ENCODE measurements at regions not wholly inside any gene's neighbourhood (a gene's known extent, or its start where the extent isn't known, plus 50 kb on each side); places are given as distances from the start of the nearest gene placed in this dataset.

GRCh38 chr4:126065016-126065415 lies 750.3 kb downstream of the FAT4 start:
- POLR2A ChIA-PET, result no interaction called here
- Mint-ChIP-seq H3K27ac (no peak overlapping the region), H3K27me3 (ENCODE audit: low read depth) (no peaks in the 10 kb centered on the region), H3K9me3 (peaks cover 18% of the 10 kb centered on the region; the same call in 1 of the 2 replicates), H3K4me1 (peaks cover 5% of the 10 kb centered on the region; the same call in 1 of the 2 replicates), H3K4me3 (no peak overlapping the region), H3K36me3 (no peaks in the 10 kb centered on the region)
- ATAC-seq, result peak; percentile 81
- CTCF ChIA-PET, result no interaction called here
- DNase-seq (ENCODE audit: low spot score), result no peak
- TF ChIP-seq NFYB (CRISPR knock-in tag; conservative IDR thresholded peaks at IDR 0.05; ENCODE audit: low read depth), result no peak
- TF ChIP-seq USF2 (CRISPR knock-in tag; IDR thresholded peaks at IDR 0.05), result no peak
- no peak for TF ChIP-seq CREM (CRISPR knock-in tag; IDR thresholded peaks at IDR 0.05)
- TF ChIP-seq CTCF (IDR thresholded peaks at IDR 0.05), result no peak
- TF ChIP-seq RELA (CRISPR knock-in tag; IDR thresholded peaks at IDR 0.05; ENCODE audit: borderline replicate concordance), result no peak
- TF ChIP-seq USF1 (CRISPR knock-in tag; IDR thresholded peaks at IDR 0.05), result no peak
- no peak for TF ChIP-seq MLX (CRISPR knock-in tag; IDR thresholded peaks at IDR 0.05)
- TF ChIP-seq HMGXB4 (CRISPR knock-in tag; IDR thresholded peaks at IDR 0.05), result no peak
- TF ChIP-seq ATF3 (CRISPR knock-in tag; conservative IDR thresholded peaks at IDR 0.05), result no peak
- TF ChIP-seq TP53 (CRISPR knock-in tag; IDR thresholded peaks at IDR 0.05), result no peak
- TF ChIP-seq FOXP1 (CRISPR knock-in tag; IDR thresholded peaks at IDR 0.05; ENCODE audit: borderline replicate concordance), result no peak
- TF ChIP-seq EMX1 (CRISPR knock-in tag; IDR thresholded peaks at IDR 0.05), result no peak
- TF ChIP-seq SOX15 (CRISPR knock-in tag; IDR thresholded peaks at IDR 0.05), result no peak
- TF ChIP-seq CBFB (CRISPR knock-in tag; IDR thresholded peaks at IDR 0.05; ENCODE audit: low read depth), result no peak
- no peak for TF ChIP-seq E2F1 (CRISPR knock-in tag; IDR thresholded peaks at IDR 0.05)
- TF ChIP-seq ZNF423 (CRISPR knock-in tag; IDR thresholded peaks at IDR 0.05), result no peak
- no peak for TF ChIP-seq JUN (CRISPR knock-in tag; IDR thresholded peaks at IDR 0.05)
- TF ChIP-seq ZNF263 (CRISPR knock-in tag; IDR thresholded peaks at IDR 0.05; ENCODE audit: low read depth), result no peak
- TF ChIP-seq CREB1 (CRISPR knock-in tag; IDR thresholded peaks at IDR 0.05), result no peak
- no peak for TF ChIP-seq ATF2 (CRISPR knock-in tag; IDR thresholded peaks at IDR 0.05; ENCODE audit: borderline replicate concordance, low read depth)
